Lower leg skin (tissue), 3 donors: ENCODE measurements at regions not wholly inside any gene's neighbourhood (a gene's known extent, or its start where the extent isn't known, plus 50 kb on each side); places are given as distances from the start of the nearest gene placed in this dataset.

ENCODE experiments used
- CTCF ChIP-seq, 3 donors: fragments of 450-650 bp; IDR thresholded peaks; one replicate each; pipeline ENCODE4 v1.5.1; 2016; ENCODE audit warnings: antibody characterized with exemption in 3 of 3, mild to moderate bottlenecking in 3 of 3, moderate library complexity in 2 of 3
- POLR2A ChIP-seq, 2 donors: fragments of 450-650 bp; IDR thresholded peaks; one replicate each; pipeline ENCODE4 v1.6.1; 2016 to 2017; ENCODE audit warnings: antibody characterized with exemption in 2 of 2, mild to moderate bottlenecking in 1 of 2, moderate library complexity in 1 of 2

- TF ChIP-seq CTCF (IDR thresholded peaks at IDR 0.05) = no peak
- no peak for TF ChIP-seq POLR2A (IDR thresholded peaks at IDR 0.05)
These were observed 53.1 kb upstream of the MEX3C start for GRCh38 chr18:51250458-51251024.
